Nephron progenitor cell (in vitro differentiated cells): ENCODE measurements at regions not wholly inside any gene's neighbourhood (a gene's known extent, or its start where the extent isn't known, plus 50 kb on each side); places are given as distances from the start of the nearest gene placed in this dataset.

Experiments
- DNase-seq: peaks from one replicate; pipeline ENCODE4 v3.0.0; 2021
- H3K27ac Mint-ChIP-seq: 2 replicates; pipeline ENCODE4 v1.8.0; 2021; ENCODE audit warnings: mild to moderate bottlenecking, moderate library complexity, mixed read lengths
- H3K27me3 Mint-ChIP-seq: 2 replicates; pipeline ENCODE4 v1.8.0; 2021; ENCODE audit warnings: mild to moderate bottlenecking, low read depth, mixed read lengths; ENCODE audit not compliant: poor library complexity
- H3K36me3 Mint-ChIP-seq: 2 replicates; pipeline ENCODE4 v1.8.0; 2021; ENCODE audit warnings: low read depth, mixed read lengths
- H3K4me1 Mint-ChIP-seq: 2 replicates; pipeline ENCODE4 v1.8.0; 2021; ENCODE audit warnings: mixed read lengths
- H3K4me3 Mint-ChIP-seq: 2 replicates; pipeline ENCODE4 v1.8.0; 2021; ENCODE audit warnings: mild to moderate bottlenecking, moderate library complexity, mixed read lengths
- H3K9me3 Mint-ChIP-seq: 2 replicates; pipeline ENCODE4 v1.8.0; 2021; ENCODE audit warnings: mild to moderate bottlenecking, moderate library complexity, mixed read lengths
- TF ChIP-seq, protein P1 (sequence below): fragments of 200-600 bp; sonication (generic); IDR thresholded peaks from 2 replicates; pipeline ENCODE4 v1.5.0; 2021; ENCODE audit warnings: antibody characterized with exemption

DNA sequence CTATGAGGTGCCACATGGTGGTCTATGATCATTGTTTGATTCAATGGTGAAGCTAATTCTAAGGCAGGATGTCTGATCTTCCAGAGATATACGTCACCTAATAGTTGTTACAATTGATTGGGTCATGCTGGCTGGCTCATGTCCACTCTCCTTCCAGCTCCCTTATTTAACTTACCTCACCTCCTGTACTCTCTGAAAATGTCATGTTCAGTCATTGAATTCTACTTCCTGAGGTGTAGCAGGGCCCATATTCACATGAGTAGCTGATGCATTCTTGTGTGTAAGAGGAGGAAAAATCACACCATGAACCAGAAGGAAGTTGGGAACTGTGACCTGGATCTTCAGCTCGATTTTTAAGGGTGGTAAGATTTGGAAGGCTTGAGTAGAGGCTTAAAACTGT lies 795.8 kb downstream of the QKI start:
- no peak overlapping the region for H3K4me3 Mint-ChIP-seq
- no peak for DNase-seq
- H3K36me3 Mint-ChIP-seq, result no peaks in the 10 kb centered on the region
- peaks cover 8% of the 10 kb centered on the region for H3K9me3 Mint-ChIP-seq
- H3K27ac Mint-ChIP-seq, result no peak overlapping the region
- H3K4me1 Mint-ChIP-seq, result peaks cover 4% of the 10 kb centered on the region
- TF ChIP-seq, protein P1, sequence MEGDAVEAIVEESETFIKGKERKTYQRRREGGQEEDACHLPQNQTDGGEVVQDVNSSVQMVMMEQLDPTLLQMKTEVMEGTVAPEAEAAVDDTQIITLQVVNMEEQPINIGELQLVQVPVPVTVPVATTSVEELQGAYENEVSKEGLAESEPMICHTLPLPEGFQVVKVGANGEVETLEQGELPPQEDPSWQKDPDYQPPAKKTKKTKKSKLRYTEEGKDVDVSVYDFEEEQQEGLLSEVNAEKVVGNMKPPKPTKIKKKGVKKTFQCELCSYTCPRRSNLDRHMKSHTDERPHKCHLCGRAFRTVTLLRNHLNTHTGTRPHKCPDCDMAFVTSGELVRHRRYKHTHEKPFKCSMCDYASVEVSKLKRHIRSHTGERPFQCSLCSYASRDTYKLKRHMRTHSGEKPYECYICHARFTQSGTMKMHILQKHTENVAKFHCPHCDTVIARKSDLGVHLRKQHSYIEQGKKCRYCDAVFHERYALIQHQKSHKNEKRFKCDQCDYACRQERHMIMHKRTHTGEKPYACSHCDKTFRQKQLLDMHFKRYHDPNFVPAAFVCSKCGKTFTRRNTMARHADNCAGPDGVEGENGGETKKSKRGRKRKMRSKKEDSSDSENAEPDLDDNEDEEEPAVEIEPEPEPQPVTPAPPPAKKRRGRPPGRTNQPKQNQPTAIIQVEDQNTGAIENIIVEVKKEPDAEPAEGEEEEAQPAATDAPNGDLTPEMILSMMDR, result no peak
- H3K27me3 Mint-ChIP-seq, result no peaks in the 10 kb centered on the region

DNA sequence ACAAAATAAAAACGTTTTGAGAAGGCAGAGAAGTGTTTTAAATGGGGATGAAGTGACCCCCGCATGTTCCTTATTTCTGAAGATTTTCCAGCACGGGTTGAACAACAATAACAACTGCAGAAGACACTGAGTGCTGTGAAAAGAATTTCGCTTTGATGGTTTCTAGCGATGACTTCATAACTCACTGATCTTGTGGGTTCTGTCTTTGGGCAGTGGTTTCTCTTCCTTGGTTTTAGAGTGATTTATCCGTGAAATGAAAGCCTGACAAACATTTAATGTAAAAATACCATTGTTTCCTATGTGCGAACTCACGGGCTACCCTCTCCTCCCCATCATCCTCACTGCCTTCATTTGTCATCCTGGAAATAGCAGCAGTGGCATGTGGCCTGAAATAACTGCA lies 793.9 kb downstream of the QKI start:
- peaks cover 10% of the 10 kb centered on the region for H3K9me3 Mint-ChIP-seq
- no peak overlapping the region for H3K27ac Mint-ChIP-seq
- TF ChIP-seq, protein P1, result no peak
- no peaks in the 10 kb centered on the region for H3K36me3 Mint-ChIP-seq
- DNase-seq, result no peak
- peaks cover 4% of the 10 kb centered on the region for H3K4me1 Mint-ChIP-seq
- no peak overlapping the region for H3K4me3 Mint-ChIP-seq
- no peaks in the 10 kb centered on the region for H3K27me3 Mint-ChIP-seq

DNA sequence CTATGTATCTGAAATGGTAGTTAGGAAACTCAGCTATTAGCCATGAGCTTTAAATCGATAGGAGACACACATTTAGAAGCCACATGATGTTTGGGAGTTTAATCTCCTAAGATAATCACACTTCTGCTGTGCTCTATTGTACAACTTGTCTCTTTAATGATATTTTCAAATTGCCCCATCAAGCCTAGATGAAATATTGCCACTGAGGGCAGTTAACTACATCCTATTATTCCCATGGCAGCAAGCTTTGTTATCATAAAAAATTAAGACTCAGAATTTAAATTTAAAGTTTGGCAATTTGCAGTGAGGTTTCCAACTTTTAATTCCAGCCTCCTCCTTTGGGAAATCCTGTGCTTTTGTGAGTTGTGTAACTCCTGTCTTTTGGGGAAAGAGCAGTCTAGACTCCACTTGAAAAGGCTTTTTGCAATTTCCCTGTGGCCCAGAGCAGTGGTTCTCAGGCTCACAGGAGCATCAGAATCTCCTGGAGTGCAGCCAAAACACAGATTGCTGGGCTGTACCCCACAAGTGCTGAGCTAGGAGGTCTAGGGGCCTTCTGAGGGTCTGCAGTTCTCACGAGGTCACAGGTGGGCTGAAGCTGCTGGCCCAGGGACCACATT lies 792.4 kb downstream of the QKI start:
- Mint-ChIP-seq H3K36me3 (no peaks in the 10 kb centered on the region), H3K4me1 (no peaks in the 10 kb centered on the region), H3K9me3 (peaks cover 6% of the 10 kb centered on the region), H3K27ac (no peak overlapping the region), H3K27me3 (no peaks in the 10 kb centered on the region), H3K4me3 (no peak overlapping the region)
- no peak for DNase-seq
- TF ChIP-seq, protein P1, result no peak

DNA sequence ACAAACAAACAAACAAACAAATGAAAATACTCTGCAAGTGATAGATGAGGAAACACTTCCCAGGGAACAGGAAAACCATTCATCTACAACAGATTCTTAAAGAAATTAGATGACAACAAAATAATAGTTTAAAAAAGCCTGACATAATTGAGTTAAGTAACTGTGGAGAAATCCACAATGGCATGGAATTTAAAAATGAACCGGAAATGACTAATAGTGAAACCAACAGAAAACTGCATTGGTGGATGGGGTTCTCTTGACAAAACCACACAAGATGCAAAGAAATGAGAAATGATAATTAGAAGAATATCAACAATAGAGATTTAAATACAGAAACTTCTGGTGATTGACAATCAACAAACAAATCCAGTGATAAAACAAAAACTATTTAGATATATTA lies 785.6 kb downstream of the QKI start:
- no peaks in the 10 kb centered on the region for H3K4me1 Mint-ChIP-seq
- H3K36me3 Mint-ChIP-seq, result no peaks in the 10 kb centered on the region
- H3K27ac Mint-ChIP-seq, result no peak overlapping the region
- H3K27me3 Mint-ChIP-seq, result peaks cover 3% of the 10 kb centered on the region
- DNase-seq, result no peak
- H3K4me3 Mint-ChIP-seq, result no peak overlapping the region
- peaks cover 6% of the 10 kb centered on the region for H3K9me3 Mint-ChIP-seq
- TF ChIP-seq, protein P1, result no peak

DNA sequence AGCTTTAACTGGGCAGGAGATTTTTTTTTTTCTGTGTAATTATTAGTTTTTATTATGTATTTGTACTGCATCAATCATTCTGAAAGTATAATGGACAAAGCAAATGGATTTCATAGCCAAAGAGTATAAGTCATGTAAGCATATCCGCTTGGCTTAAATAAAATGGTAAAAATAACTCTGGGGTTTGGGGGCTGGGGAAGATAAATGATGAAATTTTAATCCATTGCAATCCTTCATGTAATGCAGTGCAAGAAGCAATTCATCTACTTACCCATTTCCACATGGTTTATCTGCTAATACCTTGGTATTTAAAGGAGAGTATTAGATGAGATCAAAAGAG lies 781.4 kb downstream of the QKI start:
- no peak for DNase-seq
- TF ChIP-seq, protein P1, result no peak
- Mint-ChIP-seq H3K4me1 (peaks cover 4% of the 10 kb centered on the region), H3K27ac (no peak overlapping the region), H3K9me3 (no peaks in the 10 kb centered on the region), H3K4me3 (no peak overlapping the region), H3K36me3 (no peaks in the 10 kb centered on the region), H3K27me3 (peaks cover 3% of the 10 kb centered on the region)

DNA sequence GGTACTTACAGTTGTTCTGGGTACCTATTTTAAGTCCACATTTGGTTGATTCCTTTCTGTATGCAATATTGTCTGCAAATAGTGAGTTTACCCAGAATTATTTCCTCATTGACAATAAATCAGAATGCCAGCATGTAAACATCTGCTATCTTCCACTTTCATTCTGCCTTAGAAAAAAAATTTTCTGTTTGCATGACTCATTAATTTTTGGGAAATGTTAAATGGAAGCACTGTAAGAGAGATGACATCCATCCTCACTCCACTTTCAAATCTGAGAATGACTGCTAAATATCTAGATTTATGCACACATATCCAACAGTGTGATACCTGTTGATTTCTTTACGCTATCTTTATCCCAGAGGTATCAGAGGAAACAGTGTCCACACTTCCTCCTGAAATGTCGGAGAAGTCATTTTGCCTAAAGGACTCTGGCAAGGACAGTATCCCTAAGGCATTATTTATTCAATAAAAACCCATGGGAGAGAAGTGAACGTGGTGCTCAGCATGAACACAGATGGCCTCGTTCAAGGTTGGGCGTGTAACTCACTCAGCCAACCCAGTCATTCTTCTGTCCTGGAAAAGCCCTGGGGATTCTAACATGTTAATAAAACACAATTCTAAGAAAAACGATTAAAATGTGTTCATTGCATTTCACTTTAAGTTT lies 780.9 kb downstream of the QKI start:
- no peaks in the 10 kb centered on the region for H3K36me3 Mint-ChIP-seq
- H3K27me3 Mint-ChIP-seq, result no peaks in the 10 kb centered on the region
- H3K4me3 Mint-ChIP-seq, result no peak overlapping the region
- TF ChIP-seq, protein P1, result no peak
- H3K27ac Mint-ChIP-seq, result no peak overlapping the region
- no peak for DNase-seq
- H3K9me3 Mint-ChIP-seq, result no peaks in the 10 kb centered on the region
- peaks cover 5% of the 10 kb centered on the region for H3K4me1 Mint-ChIP-seq
